ENCODE measurements at regions not wholly inside any gene's neighbourhood (a gene's known extent, or its start where the extent isn't known, plus 50 kb on each side); places are given as distances from the start of the nearest gene placed in this dataset.

DNA sequence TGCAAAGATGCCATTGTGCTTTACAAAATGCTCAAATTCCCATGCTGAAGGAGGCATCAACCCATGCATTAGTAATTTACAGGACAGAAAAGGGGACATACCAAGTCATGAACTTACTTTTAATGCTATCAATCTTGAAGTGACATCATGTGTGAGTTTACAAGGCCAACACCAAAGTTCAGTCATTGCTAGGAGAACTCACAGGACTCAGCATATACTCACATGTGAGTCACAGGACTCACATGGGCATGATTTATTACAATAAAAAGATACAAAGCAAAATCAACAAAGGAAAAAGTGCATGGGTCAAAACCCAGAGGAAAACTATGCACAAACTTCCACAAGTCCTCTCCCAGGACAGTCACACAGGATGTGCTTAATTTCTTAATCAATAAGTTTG is 1656.0 kb downstream of the MRPL39 start:
- TF ChIP-seq, protein P1, sequence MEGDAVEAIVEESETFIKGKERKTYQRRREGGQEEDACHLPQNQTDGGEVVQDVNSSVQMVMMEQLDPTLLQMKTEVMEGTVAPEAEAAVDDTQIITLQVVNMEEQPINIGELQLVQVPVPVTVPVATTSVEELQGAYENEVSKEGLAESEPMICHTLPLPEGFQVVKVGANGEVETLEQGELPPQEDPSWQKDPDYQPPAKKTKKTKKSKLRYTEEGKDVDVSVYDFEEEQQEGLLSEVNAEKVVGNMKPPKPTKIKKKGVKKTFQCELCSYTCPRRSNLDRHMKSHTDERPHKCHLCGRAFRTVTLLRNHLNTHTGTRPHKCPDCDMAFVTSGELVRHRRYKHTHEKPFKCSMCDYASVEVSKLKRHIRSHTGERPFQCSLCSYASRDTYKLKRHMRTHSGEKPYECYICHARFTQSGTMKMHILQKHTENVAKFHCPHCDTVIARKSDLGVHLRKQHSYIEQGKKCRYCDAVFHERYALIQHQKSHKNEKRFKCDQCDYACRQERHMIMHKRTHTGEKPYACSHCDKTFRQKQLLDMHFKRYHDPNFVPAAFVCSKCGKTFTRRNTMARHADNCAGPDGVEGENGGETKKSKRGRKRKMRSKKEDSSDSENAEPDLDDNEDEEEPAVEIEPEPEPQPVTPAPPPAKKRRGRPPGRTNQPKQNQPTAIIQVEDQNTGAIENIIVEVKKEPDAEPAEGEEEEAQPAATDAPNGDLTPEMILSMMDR (IDR thresholded peaks at IDR 0.05; ENCODE audit: low read depth, low read length): no peak
- TF ChIP-seq EZH2phosphoT487 (IDR thresholded peaks at IDR 0.05; ENCODE audit: low read depth): no peak

Measured in OCI-LY3 (cell line).